H1 (cell line): ENCODE measurements at regions not wholly inside any gene's neighbourhood (a gene's known extent, or its start where the extent isn't known, plus 50 kb on each side); places are given as distances from the start of the nearest gene placed in this dataset.

Source experiments
- CHD7 ChIP-seq: fragments of 300-600 bp; sonication (generic); IDR thresholded peaks from 2 replicates; pipeline ENCODE4 v1.7.1; 2012; ENCODE audit warnings: low read length, moderate library complexity, mild to moderate bottlenecking, inconsistent platforms; ENCODE audit not compliant: insufficient replicate concordance
- KDM5A ChIP-seq: fragments of 200-600 bp; IDR thresholded peaks from 2 replicates; pipeline ENCODE4 v1.7.1; 2012; ENCODE audit warnings: mild to moderate bottlenecking, low read length, inconsistent platforms, mixed read lengths
- POU5F1 ChIP-seq: IDR thresholded peaks from 2 replicates; pipeline ENCODE4 v1.6.1; 2011; ENCODE audit warnings: low read depth, mild to moderate bottlenecking, low read length, moderate library complexity
- SP2 ChIP-seq: IDR thresholded peaks from 2 replicates; pipeline ENCODE4 v1.6.1; 2012; ENCODE audit warnings: mild to moderate bottlenecking, low read length, inconsistent platforms
- TCF12 ChIP-seq: IDR thresholded peaks from 2 replicates; pipeline ENCODE4 v1.6.1; 2011; ENCODE audit warnings: low read depth, mild to moderate bottlenecking, low read length
- USF2 ChIP-seq: IDR thresholded peaks from 2 replicates; pipeline ENCODE4 v1.6.1; 2011; ENCODE audit warnings: low read length, improper control_type of control experiment
- ZNF274 ChIP-seq: IDR thresholded peaks from 2 replicates; pipeline ENCODE4 v1.7.0; 2012; ENCODE audit warnings: low read length, borderline replicate concordance; ENCODE audit errors: extremely low read depth
- TF ChIP-seq, protein P1 (sequence below): IDR thresholded peaks from 2 replicates; pipeline ENCODE4 v1.6.1; 2012; ENCODE audit warnings: inconsistent platforms

GRCh38 chr11:105448703-105449079 is 161.2 kb upstream of the GRIA4 start (continued):
- TF ChIP-seq CHD7 (no peak), KDM5A (no peak), POU5F1 (no peak), ZNF274 (no peak), SP2 (no peak), TCF12 (no peak), USF2 (no peak)
- TF ChIP-seq, protein P1, sequence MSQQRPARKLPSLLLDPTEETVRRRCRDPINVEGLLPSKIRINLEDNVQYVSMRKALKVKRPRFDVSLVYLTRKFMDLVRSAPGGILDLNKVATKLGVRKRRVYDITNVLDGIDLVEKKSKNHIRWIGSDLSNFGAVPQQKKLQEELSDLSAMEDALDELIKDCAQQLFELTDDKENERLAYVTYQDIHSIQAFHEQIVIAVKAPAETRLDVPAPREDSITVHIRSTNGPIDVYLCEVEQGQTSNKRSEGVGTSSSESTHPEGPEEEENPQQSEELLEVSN: no peak
